Kidney glomerular epithelial cell (primary cell): ENCODE measurements at regions not wholly inside any gene's neighbourhood (a gene's known extent, or its start where the extent isn't known, plus 50 kb on each side); places are given as distances from the start of the nearest gene placed in this dataset.

Experiments
- DNase-seq: peaks from one replicate; lab custom pipeline; 2025; lab: John Stamatoyannopoulos, UW

DNA sequence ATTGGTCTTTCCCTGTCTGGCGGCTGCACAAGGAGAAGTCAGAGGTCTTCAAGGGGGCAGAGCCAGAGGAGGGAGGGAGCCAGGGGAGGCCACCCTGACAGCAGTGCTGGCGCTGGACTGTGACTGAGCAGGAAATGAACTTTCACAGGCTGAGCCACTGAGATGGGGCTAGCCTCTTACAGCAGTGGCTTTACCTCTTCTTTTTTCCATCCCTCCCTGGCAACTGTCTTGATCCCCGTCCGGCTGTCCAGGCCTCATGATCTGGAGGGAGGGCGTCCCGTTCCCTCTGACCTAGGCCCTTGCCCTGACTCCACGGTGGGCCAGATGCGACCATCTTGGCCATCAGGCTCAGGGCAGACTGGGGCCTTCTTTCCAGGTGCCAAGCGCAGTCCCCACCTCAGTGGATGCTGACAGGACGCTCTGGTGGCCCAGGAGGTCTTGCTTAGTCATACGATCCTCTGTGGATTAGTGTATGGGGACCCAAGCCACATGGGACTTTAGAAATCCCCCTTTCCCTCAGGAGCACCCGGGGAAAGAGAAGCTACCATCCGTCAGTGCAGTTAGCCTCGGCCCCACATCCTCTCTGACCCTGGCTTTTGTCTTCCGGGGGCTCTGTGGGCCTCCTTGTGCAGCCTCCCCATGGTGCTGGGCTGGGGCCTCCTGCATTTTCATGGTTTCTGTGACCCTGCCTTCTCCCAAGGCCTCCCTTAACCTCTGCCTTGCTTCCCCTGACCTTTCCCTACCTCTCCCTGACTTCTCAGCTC, 57.4 kb upstream of the CCDC167 start:
- DNase-seq: peak; percentile 35

DNA sequence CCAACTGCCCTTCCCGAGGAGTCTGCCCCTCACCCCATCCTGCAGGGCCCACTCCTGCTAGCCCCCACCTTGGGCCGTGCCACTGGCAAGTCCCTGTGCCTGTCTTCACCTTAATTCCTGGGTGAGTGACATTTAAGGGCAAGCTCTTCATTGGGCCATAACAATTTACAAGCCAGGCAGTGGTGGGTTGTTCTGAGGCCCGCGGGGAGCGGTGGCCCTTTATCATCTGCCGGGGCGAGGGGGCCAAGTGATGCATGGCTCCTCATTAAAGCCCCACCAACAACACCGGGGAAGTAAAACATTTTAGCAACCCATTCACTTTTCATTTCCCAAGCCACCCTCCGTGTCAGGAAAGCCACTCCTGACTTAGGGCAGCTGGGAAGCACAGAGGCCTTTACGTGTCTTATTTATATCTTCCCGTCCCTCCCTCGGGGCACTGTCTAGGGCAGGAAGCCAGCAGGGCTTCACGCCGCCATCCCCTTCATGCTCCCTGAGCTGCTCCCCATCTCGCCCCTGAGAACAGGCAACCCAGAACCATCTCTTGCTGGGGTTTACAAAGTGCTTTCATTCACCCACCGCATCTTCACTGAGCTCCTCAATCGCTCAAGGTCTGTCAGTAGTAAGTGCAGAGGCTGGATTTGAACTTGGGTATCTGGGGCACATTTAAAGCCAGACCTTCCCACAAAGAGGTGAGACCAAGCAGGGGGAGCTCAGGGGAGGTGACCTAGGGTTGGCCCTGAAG, 55.5 kb upstream of the CCDC167 start:
- no peak for DNase-seq

DNA sequence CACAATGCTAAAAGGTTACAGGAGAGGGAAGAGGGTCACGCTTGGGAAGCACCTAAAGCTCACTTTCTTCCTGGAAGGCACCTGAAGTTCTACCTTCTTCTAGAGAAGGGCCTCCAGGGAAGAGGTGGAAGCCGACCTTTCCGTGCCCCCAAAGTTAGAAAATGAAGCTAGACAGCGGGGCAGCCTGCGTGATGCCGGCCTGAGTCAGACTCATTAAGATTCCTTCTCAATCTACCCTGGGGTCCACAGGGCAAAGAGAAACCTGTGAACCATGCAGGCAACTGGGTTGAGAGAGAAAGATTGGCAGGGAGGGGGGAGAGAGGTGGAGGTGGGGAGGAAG, 54.8 kb upstream of the CCDC167 start:
- peak; percentile 46 for DNase-seq

DNA sequence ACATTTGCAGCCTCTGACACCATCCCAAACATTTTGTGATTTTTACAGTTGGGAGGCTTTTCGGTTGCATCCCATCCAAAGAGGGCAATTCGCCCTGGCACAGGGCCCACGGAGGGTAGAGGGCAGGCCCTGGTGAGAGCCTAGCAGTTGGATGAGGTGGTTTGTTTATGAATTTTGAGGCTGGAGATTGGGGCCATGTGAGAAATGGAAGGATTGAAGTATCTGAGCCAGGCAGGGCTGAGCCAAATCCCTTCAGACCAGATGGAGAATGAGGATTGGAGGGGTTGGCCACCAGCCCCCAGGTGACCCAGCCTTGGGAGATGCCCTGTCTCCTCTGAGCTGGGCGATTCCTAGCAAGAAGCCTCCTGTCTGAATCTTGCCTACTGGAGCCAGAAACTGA, 52.6 kb upstream of the CCDC167 start:
- no peak for DNase-seq

DNA sequence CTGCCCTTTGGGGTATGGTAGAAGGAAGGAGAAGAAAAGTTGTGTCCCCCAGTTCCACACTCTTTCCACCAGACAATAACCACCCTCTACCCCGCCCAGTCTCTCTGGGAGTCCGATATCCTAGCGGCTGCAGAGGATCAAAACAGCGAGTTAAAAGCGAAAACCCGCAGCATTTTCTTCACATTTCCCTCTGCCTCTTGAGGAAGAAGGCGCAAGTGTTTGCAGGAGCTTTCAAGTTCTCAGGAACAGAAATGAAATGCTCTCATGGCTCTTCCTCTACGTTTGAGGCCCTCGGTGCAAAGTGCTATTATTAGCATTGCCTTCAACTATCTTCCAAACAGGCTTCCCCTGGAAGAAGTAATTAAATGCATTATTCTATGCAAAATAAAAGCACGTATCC, 52.2 kb upstream of the CCDC167 start:
- no peak for DNase-seq

DNA sequence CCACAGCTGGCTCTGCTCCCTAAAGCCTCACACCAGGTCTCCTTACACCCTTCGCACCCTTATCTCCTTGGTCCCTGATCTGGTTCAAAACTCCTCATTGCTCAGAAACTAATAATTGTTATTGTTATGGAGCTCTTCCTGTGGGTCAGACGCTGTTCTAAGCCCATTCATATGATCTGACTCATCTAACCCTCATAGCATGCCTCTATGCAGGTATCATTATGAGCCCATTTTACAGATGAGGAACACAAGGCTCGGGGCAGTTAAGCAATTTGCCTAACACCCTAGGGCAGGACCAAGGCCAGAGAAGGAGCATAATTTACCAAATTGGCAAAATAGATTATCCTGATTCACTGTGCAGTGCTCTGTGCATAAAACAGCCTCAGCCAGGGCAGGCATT, 51.8 kb upstream of the CCDC167 start:
- no peak for DNase-seq

DNA sequence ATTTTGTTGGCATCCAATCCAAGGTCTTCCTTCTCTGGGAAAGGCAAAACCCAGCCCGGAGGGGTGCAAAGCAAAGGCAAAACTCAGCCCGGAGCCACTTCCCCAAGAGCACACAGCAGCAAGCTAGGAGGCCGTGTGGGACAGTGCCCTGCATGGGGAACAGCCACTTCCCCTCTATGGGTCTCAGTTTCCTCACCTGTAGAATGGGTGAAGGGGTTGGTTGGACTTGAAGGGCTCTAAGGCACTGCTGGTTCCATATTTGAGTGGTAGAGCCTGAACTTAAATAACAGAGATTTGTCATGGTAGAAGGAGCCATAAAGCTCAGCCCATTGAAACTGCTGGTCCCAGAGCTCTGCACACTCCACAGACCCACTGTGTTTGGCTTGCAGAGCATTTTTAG, 51.3 kb upstream of the CCDC167 start:
- DNase-seq: no peak

DNA sequence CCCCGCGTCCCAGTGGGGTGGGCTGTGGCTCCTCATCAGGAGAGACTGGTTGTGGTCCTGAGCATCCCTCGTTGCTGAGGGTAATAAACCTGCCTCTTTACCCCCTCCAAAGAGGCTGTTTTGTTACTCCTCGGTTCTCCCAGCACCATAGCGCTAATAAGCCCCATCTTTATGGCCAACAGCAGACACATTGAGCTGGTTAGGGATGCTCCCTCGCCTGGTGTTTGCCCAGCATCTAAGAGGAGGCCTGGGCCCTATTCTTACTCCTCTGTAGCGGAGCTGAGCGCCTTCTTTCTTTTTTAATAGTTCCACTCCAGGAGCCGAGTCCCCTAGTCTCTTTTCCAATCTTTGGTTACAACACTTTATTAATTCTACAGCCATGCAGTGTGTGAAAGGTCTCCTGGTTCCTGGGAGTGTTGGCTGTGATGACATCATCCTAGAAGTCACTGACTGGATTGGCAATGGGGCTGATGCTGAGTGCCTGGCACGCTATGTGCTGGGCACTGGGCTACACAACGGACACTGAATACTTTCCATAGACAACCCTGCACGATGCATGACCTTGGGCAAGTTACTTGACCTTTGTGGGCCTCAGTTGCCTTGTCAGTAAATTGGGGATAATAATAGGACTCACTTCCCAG, 50.6 kb upstream of the CCDC167 start:
- peak; percentile 26 for DNase-seq

DNA sequence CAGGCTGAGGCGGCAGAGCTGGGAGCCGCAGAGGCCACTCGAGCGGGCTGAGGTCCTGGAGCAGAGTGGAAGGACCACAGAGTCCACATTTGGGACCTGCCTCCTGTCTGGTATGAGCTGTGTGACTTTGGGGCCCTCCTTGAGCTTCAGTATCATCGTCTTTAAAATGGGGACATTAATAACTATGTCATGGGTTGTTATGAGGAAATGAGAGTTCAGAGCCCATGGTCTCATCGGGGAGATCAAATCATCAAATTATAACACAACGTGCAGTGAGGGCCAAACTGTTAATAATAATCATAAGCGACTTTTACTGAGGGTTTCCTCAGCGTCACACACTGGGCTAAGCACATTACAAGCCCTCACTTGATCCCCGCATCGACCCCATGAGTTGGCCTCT, 49.9 kb upstream of the CCDC167 start:
- no peak for DNase-seq
